ENCODE measurements at regions not wholly inside any gene's neighbourhood (a gene's known extent, or its start where the extent isn't known, plus 50 kb on each side); places are given as distances from the start of the nearest gene placed in this dataset.

GRCh38 chr16:73875996-73876690 is 420.5 kb upstream of the PSMD7 start:
- no peaks in the 10 kb centered on the region for H3K9me3 Mint-ChIP-seq
- peaks cover 0 to 23% (median 2%) of the 10 kb centered on the region in 5 donors for H3K27me3 Mint-ChIP-seq
- DNase-seq (no peak), ATAC-seq (no peak)
- H3K4me1 Mint-ChIP-seq: no peaks in the 10 kb centered on the region
- no peak overlapping the region for H3K27ac Mint-ChIP-seq
- no peaks in the 10 kb centered on the region for H3K36me3 Mint-ChIP-seq
- no peak overlapping the region for H3K4me3 Mint-ChIP-seq
- POLR2A ChIA-PET: no interaction called here

DNA sequence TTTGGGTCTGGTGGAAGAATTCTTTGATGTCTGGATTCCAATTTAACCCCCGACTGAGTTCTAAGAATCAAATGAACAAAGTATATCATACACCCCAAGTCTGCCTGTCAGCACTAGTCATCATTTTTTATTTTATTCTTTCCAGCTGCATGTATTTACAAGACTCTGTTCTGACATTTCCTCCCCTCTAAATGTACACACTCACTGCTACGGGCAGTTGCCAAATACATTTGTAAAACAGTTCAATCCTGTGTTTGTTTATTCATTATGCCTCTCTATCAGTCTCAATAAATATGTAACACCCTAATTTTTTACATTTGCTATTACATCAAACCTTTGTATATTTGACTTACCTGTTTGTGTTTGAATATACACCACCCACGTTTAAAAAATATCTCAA is 422.3 kb upstream of the PSMD7 start:
- POLR2A ChIA-PET: no interaction called here
- Mint-ChIP-seq H3K27me3 (peaks cover 4 to 21% (median 6%) of the 10 kb centered on the region in 5 donors), H3K36me3 (no peaks in the 10 kb centered on the region), H3K4me3 (no peak overlapping the region), H3K9me3 (no peaks in the 10 kb centered on the region), H3K27ac (no peak overlapping the region), H3K4me1 (no peaks in the 10 kb centered on the region)
- ATAC-seq (no peak), DNase-seq (no peak)

- POLR2A ChIA-PET: no interaction called here
- Mint-ChIP-seq H3K36me3 (no peaks in the 10 kb centered on the region), H3K9me3 (no peaks in the 10 kb centered on the region), H3K27me3 (peaks cover 4 to 24% (median 6%) of the 10 kb centered on the region in 5 donors), H3K4me1 (no peaks in the 10 kb centered on the region), H3K4me3 (no peak overlapping the region), H3K27ac (no peak overlapping the region)
- ATAC-seq: no peak
- no peak for DNase-seq
Measured at GRCh38 chr16:73873643-73874042, 423.0 kb upstream of the PSMD7 start.

DNA sequence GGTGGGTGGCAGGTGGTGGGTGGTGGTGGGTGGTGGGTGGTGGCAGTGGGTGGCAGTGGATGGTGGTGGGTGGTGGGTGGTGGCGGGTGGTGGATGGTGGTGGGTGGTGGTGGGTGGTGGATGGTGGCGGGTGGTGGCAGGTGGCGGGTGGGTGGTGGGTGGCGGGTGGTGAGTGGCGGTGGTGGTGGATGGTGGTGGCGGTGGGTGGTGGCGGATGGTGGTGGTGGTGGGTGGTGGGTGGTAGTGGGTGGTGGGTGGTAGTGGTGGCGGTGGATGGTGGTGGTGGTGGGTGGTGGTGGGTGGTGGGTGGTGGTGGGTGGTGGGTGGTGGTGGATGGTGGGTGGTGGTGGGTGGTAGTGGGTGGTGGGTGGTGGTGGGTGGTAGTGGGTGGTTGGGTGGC is 423.8 kb upstream of the PSMD7 start:
- POLR2A ChIA-PET: no interaction called here
- Mint-ChIP-seq H3K36me3 (no peaks in the 10 kb centered on the region), H3K27me3 (peaks cover 4 to 25% (median 6%) of the 10 kb centered on the region in 5 donors), H3K9me3 (no peaks in the 10 kb centered on the region), H3K4me3 (no peak overlapping the region), H3K27ac (no peak overlapping the region), H3K4me1 (no peaks in the 10 kb centered on the region)
- DNase-seq (no peak), ATAC-seq (no peak)

GRCh38 chr16:73871088-73871733 is 425.4 kb upstream of the PSMD7 start:
- ATAC-seq: no peak
- H3K36me3 Mint-ChIP-seq: no peaks in the 10 kb centered on the region
- POLR2A ChIA-PET: no interaction called here
- peaks cover 4 to 15% (median 7%) of the 10 kb centered on the region in 5 donors for H3K27me3 Mint-ChIP-seq
- H3K4me1 Mint-ChIP-seq: no peaks in the 10 kb centered on the region
- H3K4me3 Mint-ChIP-seq: no peak overlapping the region
- H3K9me3 Mint-ChIP-seq: no peaks in the 10 kb centered on the region
- no peak overlapping the region for H3K27ac Mint-ChIP-seq
- DNase-seq: no peak

DNA sequence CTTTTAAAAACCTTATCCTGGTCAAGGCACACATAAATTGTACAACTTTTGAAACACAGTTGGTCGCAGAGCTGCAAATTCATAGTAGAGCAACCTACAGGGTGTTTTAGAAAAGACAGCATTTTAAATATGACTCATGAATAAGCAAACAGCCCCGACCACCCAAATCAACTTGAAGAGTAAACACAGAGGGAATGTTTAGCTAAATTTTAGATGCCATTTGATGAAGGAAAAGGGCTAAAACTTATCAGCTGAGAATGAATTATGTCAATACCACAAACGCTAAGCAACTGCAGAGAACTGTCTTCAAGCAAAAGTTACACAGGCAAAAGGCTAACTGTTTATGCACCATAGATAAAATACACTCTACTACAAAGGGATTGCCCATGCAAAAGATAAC is 427.5 kb upstream of the PSMD7 start:
- H3K4me3 Mint-ChIP-seq: no peak overlapping the region
- no peaks in the 10 kb centered on the region for H3K4me1 Mint-ChIP-seq
- H3K27ac Mint-ChIP-seq: no peak overlapping the region
- no peaks in the 10 kb centered on the region for H3K9me3 Mint-ChIP-seq
- no peaks in the 10 kb centered on the region for H3K36me3 Mint-ChIP-seq
- DNase-seq: no peak
- H3K27me3 Mint-ChIP-seq: peaks cover 4 to 15% (median 7%) of the 10 kb centered on the region in 5 donors
- POLR2A ChIA-PET: no interaction called here
- no peak for ATAC-seq

DNA sequence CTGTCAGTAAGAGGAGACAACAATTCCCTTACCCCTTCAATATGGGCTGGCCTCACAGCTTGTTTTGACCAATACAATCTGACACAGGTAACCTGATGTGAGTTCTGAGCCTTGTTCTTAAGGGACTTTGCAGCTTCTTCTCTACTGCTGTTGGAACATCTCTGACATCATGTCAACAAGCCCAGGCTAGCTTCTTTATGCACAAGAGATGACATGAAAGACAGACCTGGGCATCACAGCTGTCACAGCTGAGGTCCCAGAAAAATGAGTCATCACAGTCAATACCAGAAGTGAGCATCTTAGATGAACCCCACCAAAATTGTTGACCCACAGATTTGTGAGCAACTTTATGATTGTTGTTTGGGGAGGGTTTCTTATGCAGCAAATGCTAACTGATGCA is 431.7 kb upstream of the PSMD7 start:
- POLR2A ChIA-PET: no interaction called here
- Mint-ChIP-seq H3K9me3 (peaks cover 0 to 3% (median 0%) of the 10 kb centered on the region in 9 donors), H3K36me3 (no peaks in the 10 kb centered on the region), H3K27ac (no peak overlapping the region), H3K27me3 (peaks cover 0 to 7% (median 0%) of the 10 kb centered on the region in 5 donors), H3K4me1 (no peaks in the 10 kb centered on the region), H3K4me3 (no peak overlapping the region)
- no peak for ATAC-seq
- DNase-seq: no peak

- Mint-ChIP-seq H3K36me3 (no peaks in the 10 kb centered on the region), H3K27ac (no peak overlapping the region), H3K9me3 (peaks cover 0 to 3% (median 0%) of the 10 kb centered on the region in 9 donors), H3K4me3 (no peak overlapping the region), H3K27me3 (peaks cover 0 to 5% (median 0%) of the 10 kb centered on the region in 5 donors), H3K4me1 (no peaks in the 10 kb centered on the region)
- DNase-seq: no peak
- POLR2A ChIA-PET: no interaction called here
- ATAC-seq: no peak
Measured at GRCh38 chr16:73858326-73858725, 438.3 kb upstream of the PSMD7 start.

DNA sequence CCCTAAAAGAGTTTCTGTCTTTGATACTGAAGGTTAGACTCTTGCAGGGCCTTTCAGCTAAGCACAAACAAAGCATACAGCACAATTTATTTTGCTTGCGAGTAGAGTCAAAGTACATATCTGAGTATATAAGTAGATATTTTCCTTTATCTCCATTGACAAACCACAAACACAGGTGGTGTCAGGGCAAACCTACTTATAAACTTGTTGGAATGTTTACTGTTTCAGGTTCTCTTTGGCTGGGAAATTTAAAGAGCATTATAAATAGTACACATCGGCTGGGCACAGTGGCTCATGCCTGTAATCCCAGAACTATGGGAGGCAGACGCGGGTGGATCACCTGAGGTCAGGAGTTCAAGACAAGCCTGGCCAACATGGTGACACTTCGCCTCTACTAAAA is 442.6 kb upstream of the PSMD7 start:
- Mint-ChIP-seq H3K9me3 (peaks cover 0 to 2% (median 0%) of the 10 kb centered on the region in 9 donors), H3K36me3 (no peaks in the 10 kb centered on the region), H3K27ac (no peak overlapping the region), H3K4me1 (no peaks in the 10 kb centered on the region), H3K27me3 (peaks cover 0 to 11% (median 1%) of the 10 kb centered on the region in 5 donors), H3K4me3 (no peak overlapping the region)
- DNase-seq (no peak), ATAC-seq (no peak)
- POLR2A ChIA-PET: no interaction called here

- Mint-ChIP-seq H3K36me3 (no peaks in the 10 kb centered on the region), H3K9me3 (peaks cover 0 to 2% (median 0%) of the 10 kb centered on the region in 9 donors), H3K4me3 (no peak overlapping the region), H3K27me3 (peaks cover 0 to 11% (median 1%) of the 10 kb centered on the region in 5 donors), H3K27ac (no peak overlapping the region), H3K4me1 (no peaks in the 10 kb centered on the region)
- POLR2A ChIA-PET: no interaction called here
- ATAC-seq: no peak
- DNase-seq: no peak
Measured at GRCh38 chr16:73852561-73852960, 444.1 kb upstream of the PSMD7 start.

GRCh38 chr16:73848993-73849392 is 447.6 kb upstream of the PSMD7 start:
- H3K4me3 Mint-ChIP-seq: no peak overlapping the region
- peaks cover 0 to 9% (median 0%) of the 10 kb centered on the region in 5 donors for H3K27me3 Mint-ChIP-seq

DNA sequence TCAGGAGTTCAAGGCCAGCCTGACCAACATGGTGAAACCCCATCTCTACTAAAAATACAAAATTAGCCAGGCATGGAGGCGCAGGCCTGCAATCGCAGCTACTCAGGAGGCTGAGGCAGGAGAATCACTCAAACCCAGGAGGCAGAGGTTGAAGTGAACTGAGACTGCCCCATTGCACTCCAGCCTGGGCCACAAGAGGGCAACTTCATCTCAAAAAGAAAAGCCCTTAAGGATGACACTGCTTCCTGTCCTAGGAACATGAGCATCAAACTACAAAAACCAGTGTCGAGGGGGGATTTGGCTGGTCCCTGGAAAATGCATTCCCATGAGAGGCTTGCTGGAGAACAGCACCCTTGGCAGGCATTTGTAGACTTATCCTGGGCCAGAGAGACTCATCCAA is 449.5 kb upstream of the PSMD7 start:
- no peak overlapping the region for H3K27ac Mint-ChIP-seq
- DNase-seq (no peak), ATAC-seq (no peak)
- no peaks in the 10 kb centered on the region for H3K4me1 Mint-ChIP-seq
- peaks cover 0 to 11% (median 0%) of the 10 kb centered on the region in 9 donors for H3K9me3 Mint-ChIP-seq
- POLR2A ChIA-PET: no interaction called here
- peaks cover 0 to 3% (median 0%) of the 10 kb centered on the region in 5 donors for H3K27me3 Mint-ChIP-seq
- no peaks in the 10 kb centered on the region for H3K36me3 Mint-ChIP-seq
- no peak overlapping the region for H3K4me3 Mint-ChIP-seq

More at GRCh38 chr16:73848993-73849392, 447.6 kb upstream of the PSMD7 start:
- ATAC-seq (no peak), DNase-seq (no peak)
- H3K27ac Mint-ChIP-seq: no peak overlapping the region
- H3K9me3 Mint-ChIP-seq: peaks cover 0 to 11% (median 0%) of the 10 kb centered on the region in 9 donors
- no peaks in the 10 kb centered on the region for H3K36me3 Mint-ChIP-seq
- no peaks in the 10 kb centered on the region for H3K4me1 Mint-ChIP-seq
- POLR2A ChIA-PET: no interaction called here

GRCh38 chr16:73846356-73846755 is 450.3 kb upstream of the PSMD7 start:
- DNase-seq (no peak), ATAC-seq (no peak)
- Mint-ChIP-seq H3K27ac (no peak overlapping the region), H3K4me3 (no peak overlapping the region), H3K4me1 (no peaks in the 10 kb centered on the region), H3K9me3 (peaks cover 0 to 11% (median 0%) of the 10 kb centered on the region in 9 donors), H3K27me3 (peaks cover 0 to 3% (median 0%) of the 10 kb centered on the region in 5 donors), H3K36me3 (no peaks in the 10 kb centered on the region)
- POLR2A ChIA-PET: no interaction called here

- H3K27ac Mint-ChIP-seq: no peak overlapping the region
Measured at GRCh38 chr16:73846007-73846330, 450.6 kb upstream of the PSMD7 start.

More at GRCh38 chr16:73846007-73846330, 450.6 kb upstream of the PSMD7 start:
- POLR2A ChIA-PET: no interaction called here
- Mint-ChIP-seq H3K27me3 (peaks cover 0 to 3% (median 0%) of the 10 kb centered on the region in 5 donors), H3K9me3 (peaks cover 0 to 11% (median 0%) of the 10 kb centered on the region in 9 donors), H3K36me3 (no peaks in the 10 kb centered on the region), H3K4me1 (no peaks in the 10 kb centered on the region), H3K4me3 (no peak overlapping the region)
- ATAC-seq (no peak), DNase-seq (no peak)

Data from naive thymus-derived CD8-positive, alpha-beta T cell (primary cell).